H1 (cell line): ENCODE measurements at regions not wholly inside any gene's neighbourhood (a gene's known extent, or its start where the extent isn't known, plus 50 kb on each side); places are given as distances from the start of the nearest gene placed in this dataset.

Experiments
- CTCF ChIA-PET: fragments of 300-600 bp; sonication (Branson Sonifier 250); formaldehyde crosslinking; loops from one replicate; lab custom pipeline; 2021; ENCODE audit not compliant: partially characterized antibody; lab: Charles Lee
- POLR2A ChIA-PET: fragments of 300-600 bp; sonication (Branson Sonifier 250); formaldehyde crosslinking; loops from one replicate; lab custom pipeline; 2021; ENCODE audit warnings: inconsistent platforms; ENCODE audit not compliant: partially characterized antibody; lab: Charles Lee
- DNase-seq, 2 experiments: peaks; one replicate each; pipeline versions ENCODE4 v3.0.0 to v3.0.0-alpha.2; 2010 to 2022; ENCODE audit warnings: low spot score in 2 of 2, low read depth in 1 of 2, mixed read lengths in 1 of 2
- FAIRE-seq: peaks from 2 replicates; lab custom pipeline; 2011; peaks lifted over from hg19 to GRCh38; lab: Jason Lieb, UNC
- H2AFZ ChIP-seq: 2 replicates; pipeline ENCODE4 v1.8.1; 2012; ENCODE audit warnings: low read length, inconsistent platforms
- H2AK5ac ChIP-seq: 2 replicates; pipeline ENCODE4 v1.6.1; 2013; ENCODE audit warnings: low read depth, low read length
- H2BK120ac ChIP-seq: replicated peaks from 2 replicates; pipeline ENCODE3; 2013; ENCODE audit warnings: low read depth, low read length, inconsistent platforms
- H2BK12ac ChIP-seq: 2 replicates; pipeline ENCODE4 v1.6.1; 2013; ENCODE audit warnings: low read depth, low read length
- H2BK15ac ChIP-seq: 2 replicates; pipeline ENCODE4 v1.6.1; 2013; ENCODE audit warnings: low read length
- H2BK20ac ChIP-seq: 2 replicates; pipeline ENCODE4 v1.6.1; 2013; ENCODE audit warnings: low read length
- H2BK5ac ChIP-seq: 2 replicates; pipeline ENCODE4 v1.6.1; 2013; ENCODE audit warnings: low read depth, low read length
- H3K14ac ChIP-seq: 2 replicates; pipeline ENCODE4 v1.6.1; 2013; ENCODE audit warnings: inconsistent platforms; ENCODE audit not compliant: insufficient read length
- H3K18ac ChIP-seq: 2 replicates; pipeline ENCODE4 v1.6.1; 2013; ENCODE audit warnings: low read length; ENCODE audit errors: extremely low read depth
- H3K23ac ChIP-seq: 2 replicates; pipeline ENCODE4 v1.6.1; 2013; ENCODE audit warnings: inconsistent platforms; ENCODE audit not compliant: insufficient read length
- H3K23me2 ChIP-seq: 2 replicates; pipeline ENCODE4 v1.6.1; 2013; ENCODE audit warnings: low read depth, low read length
- H3K27ac ChIP-seq: 2 replicates; pipeline ENCODE4 v1.6.1; 2011; ENCODE audit warnings: low read depth, low read length, inconsistent platforms
- H3K27me3 ChIP-seq, 4 experiments: replicated peaks in 1 of 4; 1 replicate in 1 of 4; 2 replicates in 3 of 4; pipeline versions ENCODE4 v1.6.1 to v1.8.1; 2011 to 2013; ENCODE audit warnings: low read length in 3 of 4, mild to moderate bottlenecking in 3 of 4, inconsistent platforms in 2 of 4, mixed read lengths in 2 of 4, moderate library complexity in 1 of 4; ENCODE audit not compliant: control insufficient read depth in 3 of 4, insufficient read depth in 3 of 4; ENCODE audit errors: extremely low read depth in 1 of 4
- H3K36me3 ChIP-seq, 4 experiments: 2 replicates each; pipeline versions ENCODE4 v1.6.1 to v1.8.1; 2011 to 2013; ENCODE audit warnings: mild to moderate bottlenecking in 4 of 4, low read length in 3 of 4, moderate library complexity in 2 of 4, control low read depth in 1 of 4, inconsistent platforms in 1 of 4; ENCODE audit not compliant: insufficient read depth in 4 of 4, control insufficient read depth in 2 of 4
- H3K4ac ChIP-seq: replicated peaks from 2 replicates; pipeline ENCODE3; 2013; ENCODE audit warnings: low read length, low read depth, mixed read lengths, inconsistent platforms; ENCODE audit not compliant: insufficient read length
- H3K4me1 ChIP-seq, 4 experiments: replicated peaks in 1 of 4; 1 replicate in 1 of 4; 2 replicates in 3 of 4; pipeline versions ENCODE4 v1.6.1 to v1.8.1; 2011 to 2013; ENCODE audit warnings: low read length in 3 of 4, inconsistent platforms in 2 of 4, mixed read lengths in 1 of 4; ENCODE audit not compliant: insufficient read depth in 4 of 4, control insufficient read depth in 3 of 4
- H3K4me2 ChIP-seq, 2 experiments: 2 replicates each; pipeline versions ENCODE4 v1.6.1 to v1.8.1; 2011 to 2013; ENCODE audit warnings: low read depth in 2 of 2, low read length in 2 of 2, control low read depth in 1 of 2, inconsistent platforms in 1 of 2, mild to moderate bottlenecking in 1 of 2; ENCODE audit not compliant: insufficient read depth in 1 of 2
- H3K4me3 ChIP-seq, 4 experiments: fragments of 200-600, 300-600 bp in 1 of 4; sonication (generic), shearing (Covaris generic), sonication (Bioruptor Twin) in 1 of 4; 2 replicates each; pipeline versions ENCODE4 v1.5.1 to v1.8.1; 2011 to 2016; ENCODE audit warnings: low read length in 4 of 4, low read depth in 3 of 4, control low read depth in 2 of 4, inconsistent platforms in 2 of 4, mild to moderate bottlenecking in 2 of 4, mixed read lengths in 1 of 4, moderate library complexity in 1 of 4; ENCODE audit not compliant: insufficient read depth in 2 of 4; ENCODE audit errors: extremely low read depth in 1 of 4
- H3K56ac ChIP-seq: replicated peaks from 2 replicates; pipeline ENCODE3; 2013; ENCODE audit warnings: low read depth, mild to moderate bottlenecking, mixed read lengths, low read length, inconsistent platforms; ENCODE audit not compliant: insufficient read length
- H3K79me1 ChIP-seq: 2 replicates; pipeline ENCODE4 v1.6.1; 2013; ENCODE audit warnings: low read depth, low read length, control low read depth
- H3K79me2 ChIP-seq, 2 experiments: 2 replicates each; pipeline versions ENCODE4 v1.6.1 to v1.8.1; 2012 to 2013; ENCODE audit warnings: low read length in 2 of 2, mild to moderate bottlenecking in 2 of 2, inconsistent platforms in 1 of 2; ENCODE audit not compliant: insufficient read depth in 2 of 2, control insufficient read depth in 1 of 2
- H3K9ac ChIP-seq, 4 experiments: replicated peaks in 1 of 4; 1 replicate in 1 of 4; 2 replicates in 3 of 4; pipeline versions ENCODE4 v1.6.1 to v1.8.1; 2011 to 2013; ENCODE audit warnings: low read depth in 3 of 4, low read length in 3 of 4, control low read depth in 2 of 4, mild to moderate bottlenecking in 2 of 4, moderate library complexity in 2 of 4, inconsistent platforms in 1 of 4; ENCODE audit errors: extremely low read depth in 1 of 4
- H3K9me3 ChIP-seq, 2 experiments: 2 replicates each; pipeline versions ENCODE4 v1.6.1 to v1.8.1; 2012 to 2013; ENCODE audit warnings: mild to moderate bottlenecking in 2 of 2, moderate library complexity in 2 of 2, control low read depth in 1 of 2, inconsistent platforms in 1 of 2, low read depth in 1 of 2, low read length in 1 of 2, mixed read lengths in 1 of 2; ENCODE audit not compliant: insufficient read depth in 2 of 2
- H4K20me1 ChIP-seq, 2 experiments: replicated peaks in 1 of 2; 2 replicates each; pipeline versions ENCODE3 to v1.8.1; 2011 to 2013; ENCODE audit warnings: inconsistent platforms in 2 of 2, low read length in 2 of 2, mild to moderate bottlenecking in 1 of 2; ENCODE audit not compliant: insufficient read depth in 2 of 2, control insufficient read depth in 1 of 2
- H4K5ac ChIP-seq: 2 replicates; pipeline ENCODE4 v1.6.1; 2013; ENCODE audit warnings: low read length, low read depth, mixed read lengths, inconsistent platforms; ENCODE audit not compliant: insufficient read length
- H4K8ac ChIP-seq: 2 replicates; pipeline ENCODE4 v1.8.0; 2013; ENCODE audit warnings: mild to moderate bottlenecking, moderate library complexity, low read length, inconsistent platforms; ENCODE audit not compliant: insufficient read depth; ENCODE audit errors: extremely low read depth
- H4K91ac ChIP-seq: replicated peaks from 2 replicates; pipeline ENCODE3; 2013; ENCODE audit warnings: low read length, mixed read lengths, inconsistent platforms; ENCODE audit not compliant: insufficient read length
- ASH2L ChIP-seq: fragments of 200-600, 300-600 bp; sonication (generic); IDR thresholded peaks from one replicate; pipeline ENCODE4 v1.7.1; 2017; ENCODE audit warnings: low read length
- ATF3 ChIP-seq: IDR thresholded peaks from 2 replicates; pipeline ENCODE4 v1.6.1; 2011; ENCODE audit warnings: low read depth, mild to moderate bottlenecking, low read length; ENCODE audit not compliant: insufficient read depth
- CEBPB ChIP-seq: IDR thresholded peaks from 2 replicates; pipeline ENCODE4 v1.6.1; 2012; ENCODE audit warnings: low read depth, low read length
- CHD1 ChIP-seq: IDR thresholded peaks from 2 replicates; pipeline ENCODE4 v1.6.1; 2012; ENCODE audit warnings: low read depth, low read length, improper control_type of control experiment
- CREB1 ChIP-seq: IDR thresholded peaks from 2 replicates; pipeline ENCODE4 v1.6.1; 2012; ENCODE audit warnings: inconsistent platforms
- MAFK ChIP-seq: IDR thresholded peaks from 2 replicates; pipeline ENCODE4 v1.6.1; 2012; ENCODE audit warnings: low read depth, mild to moderate bottlenecking, improper control_type of control experiment, low read length
- TEAD4 ChIP-seq: IDR thresholded peaks from 2 replicates; pipeline ENCODE4 v1.6.1; 2012; ENCODE audit warnings: low read depth, low read length, inconsistent platforms, mixed read lengths
- ZNF274 ChIP-seq: IDR thresholded peaks from 2 replicates; pipeline ENCODE4 v1.7.0; 2012; ENCODE audit warnings: low read length, borderline replicate concordance; ENCODE audit errors: extremely low read depth
- WGBS, 2 experiments: shearing (Covaris generic) in 1 of 2; methylation state at CpG; one replicate each; pipeline versions ENCODE4 v1.1.6 to v1.1.7; 2013 to 2015; ENCODE audit warnings: low lambda C conversion rate in 2 of 2, mixed read lengths in 2 of 2, inconsistent platforms in 1 of 2, low coverage in 1 of 2, missing lambda C conversion rate in 1 of 2; ENCODE audit not compliant: insufficient replicate concordance in 2 of 2, insufficient coverage in 1 of 2, insufficient read length in 1 of 2; ENCODE audit errors: extremely low coverage in 1 of 2, missing lambda C conversion rate in 1 of 2; 5-methylcytosine and 5-hydroxymethylcytosine counted together

GRCh38 chr3:99522147-99522546, 116.2 kb upstream of the COL8A1 start:
- Histone ChIP-seq H4K8ac (no peak overlapping the region), H3K4me3 (no peak overlapping the region), H2BK5ac (no peak overlapping the region), H4K5ac (no peak overlapping the region), H3K56ac (no peak overlapping the region), H3K79me2 (no peaks in the 10 kb centered on the region), H4K20me1 (no peaks in the 10 kb centered on the region), H3K14ac (no peak overlapping the region), H3K9ac (no peak overlapping the region), H3K4me2 (no peak overlapping the region), H2BK12ac (no peak overlapping the region), H3K4ac (no peak overlapping the region), H3K9me3 (no peaks in the 10 kb centered on the region), H3K23ac (no peak overlapping the region), H4K91ac (no peak overlapping the region), H2BK120ac (no peak overlapping the region), H3K27me3 (no peaks in the 10 kb centered on the region), H2BK20ac (no peak overlapping the region), H3K36me3 (no peaks in the 10 kb centered on the region), H3K23me2 (no peaks in the 10 kb centered on the region), H3K79me1 (no peaks in the 10 kb centered on the region), H3K27ac (no peak overlapping the region), H2AK5ac (no peak overlapping the region), H3K4me1 (no peaks in the 10 kb centered on the region; a peak in 1 of 7 replicates), H2AFZ (no peak overlapping the region), H3K18ac (no peak overlapping the region), H2BK15ac (no peak overlapping the region)
- FAIRE-seq (no peak), DNase-seq (no peak)
- 96% methylated on average over 2 of the region's 2 CpGs; no CpG with 5 or more reads in 1 of the 2 experiments for WGBS, 2 experiments
- no peak for TF ChIP-seq ASH2L
- no peak for TF ChIP-seq TEAD4
- TF ChIP-seq ATF3: no peak
- TF ChIP-seq CHD1: no peak
- TF ChIP-seq CREB1: no peak
- no peak for TF ChIP-seq CEBPB
- no peak for TF ChIP-seq MAFK
- TF ChIP-seq ZNF274: no peak
- ChIA-PET POLR2A (no interaction called here), CTCF (interaction anchor here (0.9 to 2.1 kb wide), 5 partner anchors 9 to 24 kb away, joined by 3 to 9 read pairs (median 5); no protein-coding TSS in a partner anchor)
